H1 (cell line): ENCODE measurements at regions not wholly inside any gene's neighbourhood (a gene's known extent, or its start where the extent isn't known, plus 50 kb on each side); places are given as distances from the start of the nearest gene placed in this dataset.
"Not testable (repeated sequence)": the region's sequence is repeated elsewhere in the genome, so short reads cannot be mapped to it uniquely, and the experiment has no call there.

Source experiments
- CTCF ChIA-PET: fragments of 300-600 bp; sonication (Branson Sonifier 250); formaldehyde crosslinking; loops from one replicate; lab custom pipeline; 2021; ENCODE audit not compliant: partially characterized antibody; lab: Charles Lee
- POLR2A ChIA-PET: fragments of 300-600 bp; sonication (Branson Sonifier 250); formaldehyde crosslinking; loops from one replicate; lab custom pipeline; 2021; ENCODE audit warnings: inconsistent platforms; ENCODE audit not compliant: partially characterized antibody; lab: Charles Lee
- DNase-seq, 2 experiments: peaks; one replicate each; pipeline versions ENCODE4 v3.0.0 to v3.0.0-alpha.2; 2010 to 2022; ENCODE audit warnings: low spot score in 2 of 2, low read depth in 1 of 2, mixed read lengths in 1 of 2
- FAIRE-seq: peaks from 2 replicates; lab custom pipeline; 2011; peaks lifted over from hg19 to GRCh38; lab: Jason Lieb, UNC
- H2AFZ ChIP-seq: 2 replicates; pipeline ENCODE4 v1.8.1; 2012; ENCODE audit warnings: low read length, inconsistent platforms
- H2AK5ac ChIP-seq: 2 replicates; pipeline ENCODE4 v1.6.1; 2013; ENCODE audit warnings: low read depth, low read length
- H2BK120ac ChIP-seq: replicated peaks from 2 replicates; pipeline ENCODE3; 2013; ENCODE audit warnings: low read depth, low read length, inconsistent platforms
- H2BK12ac ChIP-seq: 2 replicates; pipeline ENCODE4 v1.6.1; 2013; ENCODE audit warnings: low read depth, low read length
- H2BK15ac ChIP-seq: 2 replicates; pipeline ENCODE4 v1.6.1; 2013; ENCODE audit warnings: low read length
- H2BK20ac ChIP-seq: 2 replicates; pipeline ENCODE4 v1.6.1; 2013; ENCODE audit warnings: low read length
- H2BK5ac ChIP-seq: 2 replicates; pipeline ENCODE4 v1.6.1; 2013; ENCODE audit warnings: low read depth, low read length
- H3K14ac ChIP-seq: 2 replicates; pipeline ENCODE4 v1.6.1; 2013; ENCODE audit warnings: inconsistent platforms; ENCODE audit not compliant: insufficient read length
- H3K18ac ChIP-seq: 2 replicates; pipeline ENCODE4 v1.6.1; 2013; ENCODE audit warnings: low read length; ENCODE audit errors: extremely low read depth
- H3K23ac ChIP-seq: 2 replicates; pipeline ENCODE4 v1.6.1; 2013; ENCODE audit warnings: inconsistent platforms; ENCODE audit not compliant: insufficient read length
- H3K23me2 ChIP-seq: 2 replicates; pipeline ENCODE4 v1.6.1; 2013; ENCODE audit warnings: low read depth, low read length
- H3K27ac ChIP-seq: 2 replicates; pipeline ENCODE4 v1.6.1; 2011; ENCODE audit warnings: low read depth, low read length, inconsistent platforms
- H3K27me3 ChIP-seq, 4 experiments: replicated peaks in 1 of 4; 1 replicate in 1 of 4; 2 replicates in 3 of 4; pipeline versions ENCODE4 v1.6.1 to v1.8.1; 2011 to 2013; ENCODE audit warnings: low read length in 3 of 4, mild to moderate bottlenecking in 3 of 4, inconsistent platforms in 2 of 4, mixed read lengths in 2 of 4, moderate library complexity in 1 of 4; ENCODE audit not compliant: control insufficient read depth in 3 of 4, insufficient read depth in 3 of 4; ENCODE audit errors: extremely low read depth in 1 of 4
- H3K36me3 ChIP-seq, 4 experiments: 2 replicates each; pipeline versions ENCODE4 v1.6.1 to v1.8.1; 2011 to 2013; ENCODE audit warnings: mild to moderate bottlenecking in 4 of 4, low read length in 3 of 4, moderate library complexity in 2 of 4, control low read depth in 1 of 4, inconsistent platforms in 1 of 4; ENCODE audit not compliant: insufficient read depth in 4 of 4, control insufficient read depth in 2 of 4
- H3K4ac ChIP-seq: replicated peaks from 2 replicates; pipeline ENCODE3; 2013; ENCODE audit warnings: low read length, low read depth, mixed read lengths, inconsistent platforms; ENCODE audit not compliant: insufficient read length
- H3K4me1 ChIP-seq, 4 experiments: replicated peaks in 1 of 4; 1 replicate in 1 of 4; 2 replicates in 3 of 4; pipeline versions ENCODE4 v1.6.1 to v1.8.1; 2011 to 2013; ENCODE audit warnings: low read length in 3 of 4, inconsistent platforms in 2 of 4, mixed read lengths in 1 of 4; ENCODE audit not compliant: insufficient read depth in 4 of 4, control insufficient read depth in 3 of 4
- H3K4me2 ChIP-seq, 2 experiments: 2 replicates each; pipeline versions ENCODE4 v1.6.1 to v1.8.1; 2011 to 2013; ENCODE audit warnings: low read depth in 2 of 2, low read length in 2 of 2, control low read depth in 1 of 2, inconsistent platforms in 1 of 2, mild to moderate bottlenecking in 1 of 2; ENCODE audit not compliant: insufficient read depth in 1 of 2
- H3K4me3 ChIP-seq, 4 experiments: fragments of 200-600, 300-600 bp in 1 of 4; sonication (generic), shearing (Covaris generic), sonication (Bioruptor Twin) in 1 of 4; 2 replicates each; pipeline versions ENCODE4 v1.5.1 to v1.8.1; 2011 to 2016; ENCODE audit warnings: low read length in 4 of 4, low read depth in 3 of 4, control low read depth in 2 of 4, inconsistent platforms in 2 of 4, mild to moderate bottlenecking in 2 of 4, mixed read lengths in 1 of 4, moderate library complexity in 1 of 4; ENCODE audit not compliant: insufficient read depth in 2 of 4; ENCODE audit errors: extremely low read depth in 1 of 4
- H3K56ac ChIP-seq: replicated peaks from 2 replicates; pipeline ENCODE3; 2013; ENCODE audit warnings: low read depth, mild to moderate bottlenecking, mixed read lengths, low read length, inconsistent platforms; ENCODE audit not compliant: insufficient read length
- H3K79me1 ChIP-seq: 2 replicates; pipeline ENCODE4 v1.6.1; 2013; ENCODE audit warnings: low read depth, low read length, control low read depth
- H3K79me2 ChIP-seq, 2 experiments: 2 replicates each; pipeline versions ENCODE4 v1.6.1 to v1.8.1; 2012 to 2013; ENCODE audit warnings: low read length in 2 of 2, mild to moderate bottlenecking in 2 of 2, inconsistent platforms in 1 of 2; ENCODE audit not compliant: insufficient read depth in 2 of 2, control insufficient read depth in 1 of 2
- H3K9ac ChIP-seq, 4 experiments: replicated peaks in 1 of 4; 1 replicate in 1 of 4; 2 replicates in 3 of 4; pipeline versions ENCODE4 v1.6.1 to v1.8.1; 2011 to 2013; ENCODE audit warnings: low read depth in 3 of 4, low read length in 3 of 4, control low read depth in 2 of 4, mild to moderate bottlenecking in 2 of 4, moderate library complexity in 2 of 4, inconsistent platforms in 1 of 4; ENCODE audit errors: extremely low read depth in 1 of 4
- H3K9me3 ChIP-seq, 2 experiments: 2 replicates each; pipeline versions ENCODE4 v1.6.1 to v1.8.1; 2012 to 2013; ENCODE audit warnings: mild to moderate bottlenecking in 2 of 2, moderate library complexity in 2 of 2, control low read depth in 1 of 2, inconsistent platforms in 1 of 2, low read depth in 1 of 2, low read length in 1 of 2, mixed read lengths in 1 of 2; ENCODE audit not compliant: insufficient read depth in 2 of 2
- H4K20me1 ChIP-seq, 2 experiments: replicated peaks in 1 of 2; 2 replicates each; pipeline versions ENCODE3 to v1.8.1; 2011 to 2013; ENCODE audit warnings: inconsistent platforms in 2 of 2, low read length in 2 of 2, mild to moderate bottlenecking in 1 of 2; ENCODE audit not compliant: insufficient read depth in 2 of 2, control insufficient read depth in 1 of 2
- H4K5ac ChIP-seq: 2 replicates; pipeline ENCODE4 v1.6.1; 2013; ENCODE audit warnings: low read length, low read depth, mixed read lengths, inconsistent platforms; ENCODE audit not compliant: insufficient read length
- H4K8ac ChIP-seq: 2 replicates; pipeline ENCODE4 v1.8.0; 2013; ENCODE audit warnings: mild to moderate bottlenecking, moderate library complexity, low read length, inconsistent platforms; ENCODE audit not compliant: insufficient read depth; ENCODE audit errors: extremely low read depth
- H4K91ac ChIP-seq: replicated peaks from 2 replicates; pipeline ENCODE3; 2013; ENCODE audit warnings: low read length, mixed read lengths, inconsistent platforms; ENCODE audit not compliant: insufficient read length
- E2F6 ChIP-seq: IDR thresholded peaks from 2 replicates; pipeline ENCODE4 v1.6.1; 2012; ENCODE audit warnings: inconsistent platforms
- WGBS, 2 experiments: shearing (Covaris generic) in 1 of 2; methylation state at CpG; one replicate each; pipeline versions ENCODE4 v1.1.6 to v1.1.7; 2013 to 2015; ENCODE audit warnings: low lambda C conversion rate in 2 of 2, mixed read lengths in 2 of 2, inconsistent platforms in 1 of 2, low coverage in 1 of 2, missing lambda C conversion rate in 1 of 2; ENCODE audit not compliant: insufficient replicate concordance in 2 of 2, insufficient coverage in 1 of 2, insufficient read length in 1 of 2; ENCODE audit errors: extremely low coverage in 1 of 2, missing lambda C conversion rate in 1 of 2; 5-methylcytosine and 5-hydroxymethylcytosine counted together

GRCh38 chr9:135195975-135196374 is 108.5 kb downstream of the OLFM1 start:
- CTCF ChIA-PET, H2BK12ac ChIP-seq, H3K79me1 ChIP-seq, H3K36me3 ChIP-seq, H4K5ac ChIP-seq, H3K23me2 ChIP-seq, H3K14ac ChIP-seq, FAIRE-seq, H3K9ac ChIP-seq, H4K91ac ChIP-seq, H3K4ac ChIP-seq, H3K27ac ChIP-seq, H2AFZ ChIP-seq, H3K4me2 ChIP-seq, H2BK5ac ChIP-seq, DNase-seq, H4K8ac ChIP-seq, H3K9me3 ChIP-seq, H3K23ac ChIP-seq, H2BK20ac ChIP-seq, H2BK15ac ChIP-seq, H3K79me2 ChIP-seq, H4K20me1 ChIP-seq, H2BK120ac ChIP-seq, H3K4me3 ChIP-seq, H3K27me3 ChIP-seq, POLR2A ChIA-PET, H3K56ac ChIP-seq, H3K18ac ChIP-seq: not testable (repeated sequence)
- 93 to 100% methylated on average over 1 to 3 of the region's 7 CpGs for WGBS, 2 experiments
- TF ChIP-seq E2F6, result peak; percentile 41; the same call in 1 of the 2 replicates
- Histone ChIP-seq H2AK5ac (0 out of 2 replicates have a peak overlapping the region, but pooled peaks have one; percentile 13), H3K4me1 (peaks cover 8 to 19% (median 11%) of the 10 kb centered on the region in 4 experiments)
